Adrenal gland (tissue), 5 donors: ENCODE measurements at regions not wholly inside any gene's neighbourhood (a gene's known extent, or its start where the extent isn't known, plus 50 kb on each side); places are given as distances from the start of the nearest gene placed in this dataset.

ENCODE experiments used
- POLR2A ChIP-seq, 2 donors: fragments of 450-650 bp; IDR thresholded peaks; one replicate each; pipeline ENCODE4 v1.6.1; 2017; ENCODE audit warnings: antibody characterized with exemption in 2 of 2, mild to moderate bottlenecking in 2 of 2, moderate library complexity in 1 of 2
- TF ChIP-seq, protein P1 (sequence below), 6 experiments: fragments of 450-650 bp in 4 of 6; fragments of 200-600 bp in 2 of 6; sonication (generic) in 1 of 6; IDR thresholded peaks; 1 replicate in 5 of 6; 2 replicates in 1 of 6; pipeline versions ENCODE4 v1.5.1 to v1.8.0; 2016 to 2021; ENCODE audit warnings: antibody characterized with exemption in 6 of 6, mild to moderate bottlenecking in 2 of 6, moderate library complexity in 1 of 6
- donor health status: DM: no; HTN: no; CAD: no.

DNA sequence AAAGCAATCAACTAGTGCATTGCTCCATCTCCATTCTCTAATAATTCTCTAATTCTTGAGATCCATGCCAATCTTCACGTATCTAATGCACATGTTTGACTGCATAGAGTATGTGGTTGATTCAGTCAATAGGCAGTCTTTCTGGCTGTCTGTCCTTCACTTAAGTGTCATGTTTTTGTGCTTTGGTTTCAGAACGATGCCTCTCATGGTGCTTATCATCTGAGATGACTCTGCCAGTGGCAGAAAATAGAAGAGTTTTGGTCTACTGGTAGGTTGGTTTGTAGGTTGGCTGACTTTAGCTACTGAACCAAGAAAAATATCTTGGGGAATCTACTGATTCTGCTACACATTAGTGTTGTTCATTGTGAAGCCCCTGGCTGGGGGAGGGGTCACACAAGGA lies 364.2 kb downstream of the SFMBT2 start:
- TF ChIP-seq, protein P1, sequence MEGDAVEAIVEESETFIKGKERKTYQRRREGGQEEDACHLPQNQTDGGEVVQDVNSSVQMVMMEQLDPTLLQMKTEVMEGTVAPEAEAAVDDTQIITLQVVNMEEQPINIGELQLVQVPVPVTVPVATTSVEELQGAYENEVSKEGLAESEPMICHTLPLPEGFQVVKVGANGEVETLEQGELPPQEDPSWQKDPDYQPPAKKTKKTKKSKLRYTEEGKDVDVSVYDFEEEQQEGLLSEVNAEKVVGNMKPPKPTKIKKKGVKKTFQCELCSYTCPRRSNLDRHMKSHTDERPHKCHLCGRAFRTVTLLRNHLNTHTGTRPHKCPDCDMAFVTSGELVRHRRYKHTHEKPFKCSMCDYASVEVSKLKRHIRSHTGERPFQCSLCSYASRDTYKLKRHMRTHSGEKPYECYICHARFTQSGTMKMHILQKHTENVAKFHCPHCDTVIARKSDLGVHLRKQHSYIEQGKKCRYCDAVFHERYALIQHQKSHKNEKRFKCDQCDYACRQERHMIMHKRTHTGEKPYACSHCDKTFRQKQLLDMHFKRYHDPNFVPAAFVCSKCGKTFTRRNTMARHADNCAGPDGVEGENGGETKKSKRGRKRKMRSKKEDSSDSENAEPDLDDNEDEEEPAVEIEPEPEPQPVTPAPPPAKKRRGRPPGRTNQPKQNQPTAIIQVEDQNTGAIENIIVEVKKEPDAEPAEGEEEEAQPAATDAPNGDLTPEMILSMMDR (IDR thresholded peaks at IDR 0.05): no peak
- no peak for TF ChIP-seq POLR2A (IDR thresholded peaks at IDR 0.05)
